Keratinocyte (primary cell): ENCODE measurements at regions not wholly inside any gene's neighbourhood (a gene's known extent, or its start where the extent isn't known, plus 50 kb on each side); places are given as distances from the start of the nearest gene placed in this dataset.

Experiments used
- EZH2 ChIP-seq: IDR thresholded peaks from one replicate; pipeline ENCODE4 v1.6.1; 2012; ENCODE audit warnings: inconsistent platforms, mild to moderate bottlenecking, low read length, moderate library complexity
- TF ChIP-seq, protein P1 (sequence below), 3 experiments: IDR thresholded peaks in 1 of 3; conservative IDR thresholded peaks in 1 of 3; optimal IDR thresholded peaks in 1 of 3; 2 replicates in 2 of 3; 3 replicates in 1 of 3; pipeline versions ENCODE3 to v1.5.1; 2011; ENCODE audit warnings: low read length in 3 of 3, mild to moderate bottlenecking in 3 of 3, moderate library complexity in 2 of 3, control low read depth in 1 of 3, inconsistent platforms in 1 of 3; ENCODE audit not compliant: insufficient read depth in 2 of 3; ENCODE audit errors: extremely low read depth in 1 of 3

- TF ChIP-seq, protein P1, sequence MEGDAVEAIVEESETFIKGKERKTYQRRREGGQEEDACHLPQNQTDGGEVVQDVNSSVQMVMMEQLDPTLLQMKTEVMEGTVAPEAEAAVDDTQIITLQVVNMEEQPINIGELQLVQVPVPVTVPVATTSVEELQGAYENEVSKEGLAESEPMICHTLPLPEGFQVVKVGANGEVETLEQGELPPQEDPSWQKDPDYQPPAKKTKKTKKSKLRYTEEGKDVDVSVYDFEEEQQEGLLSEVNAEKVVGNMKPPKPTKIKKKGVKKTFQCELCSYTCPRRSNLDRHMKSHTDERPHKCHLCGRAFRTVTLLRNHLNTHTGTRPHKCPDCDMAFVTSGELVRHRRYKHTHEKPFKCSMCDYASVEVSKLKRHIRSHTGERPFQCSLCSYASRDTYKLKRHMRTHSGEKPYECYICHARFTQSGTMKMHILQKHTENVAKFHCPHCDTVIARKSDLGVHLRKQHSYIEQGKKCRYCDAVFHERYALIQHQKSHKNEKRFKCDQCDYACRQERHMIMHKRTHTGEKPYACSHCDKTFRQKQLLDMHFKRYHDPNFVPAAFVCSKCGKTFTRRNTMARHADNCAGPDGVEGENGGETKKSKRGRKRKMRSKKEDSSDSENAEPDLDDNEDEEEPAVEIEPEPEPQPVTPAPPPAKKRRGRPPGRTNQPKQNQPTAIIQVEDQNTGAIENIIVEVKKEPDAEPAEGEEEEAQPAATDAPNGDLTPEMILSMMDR (optimal IDR thresholded peaks at IDR 0.05 in 1 of 3, IDR thresholded peaks at IDR 0.05 in 1 of 3, conservative IDR thresholded peaks at IDR 0.05 in 1 of 3; ENCODE audit: extremely low read depth in 1 of 3, insufficient read depth in 2 of 3, low read length in 3 of 3): no peak
- TF ChIP-seq EZH2: no peak
These were observed 97.1 kb downstream of the MINAR1 start for GRCh38 chr15:79529157-79529785.
